ENCODE measurements at regions not wholly inside any gene's neighbourhood (a gene's known extent, or its start where the extent isn't known, plus 50 kb on each side); places are given as distances from the start of the nearest gene placed in this dataset.

GRCh38 chr14:103220982-103221641 is 97.9 kb downstream of the TNFAIP2 start:
- no peak for DNase-seq (ENCODE audit: low spot score)
- peak overlapping the region; percentile 21 to 36 for H3K4me3 ChIP-seq
- 53% methylated on average over 26 of the region's 30 CpGs for WGBS

GRCh38 chr14:103221781-103222358 is 98.6 kb downstream of the TNFAIP2 start:
- no peak overlapping the region for H3K4me3 ChIP-seq
- 90% methylated on average over 13 of the region's 13 CpGs for WGBS
- H3K27ac ChIP-seq, result no peak overlapping the region
- intact Hi-C loops (cut with DNase I), result no loop called here
- no peaks in the 10 kb centered on the region for H3K9me3 ChIP-seq
- H3K36me3 ChIP-seq, result no peaks in the 10 kb centered on the region
- H3K27me3 ChIP-seq (replicated peaks; ENCODE audit: insufficient read depth), result no peaks in the 10 kb centered on the region
- no peak for DNase-seq (ENCODE audit: low spot score)
- no peaks in the 10 kb centered on the region for H3K4me1 ChIP-seq (replicated peaks)
- TF ChIP-seq POLR2A (IDR thresholded peaks at IDR 0.05) (no peak), CTCF (IDR thresholded peaks at IDR 0.05) (no peak), POLR2AphosphoS5 (IDR thresholded peaks at IDR 0.05) (no peak)

More at GRCh38 chr14:103220982-103221641, 97.9 kb downstream of the TNFAIP2 start:
- TF ChIP-seq POLR2AphosphoS5 (IDR thresholded peaks at IDR 0.05), result no peak
- no peak for TF ChIP-seq CTCF (IDR thresholded peaks at IDR 0.05)
- TF ChIP-seq POLR2A (IDR thresholded peaks at IDR 0.05), result no peak
- intact Hi-C loops (cut with DNase I), result no loop called here
- Histone ChIP-seq H3K27me3 (replicated peaks; ENCODE audit: insufficient read depth) (no peaks in the 10 kb centered on the region), H3K27ac (no peak overlapping the region), H3K36me3 (no peaks in the 10 kb centered on the region), H3K9me3 (no peaks in the 10 kb centered on the region), H3K4me1 (replicated peaks) (no peaks in the 10 kb centered on the region)

- WGBS, result 95% methylated on average over 14 of the region's 15 CpGs
- H3K27me3 ChIP-seq (replicated peaks; ENCODE audit: insufficient read depth), result no peaks in the 10 kb centered on the region
- intact Hi-C loops (cut with DNase I), result no loop called here
Measured at GRCh38 chr14:103223818-103224352, 100.6 kb downstream of the TNFAIP2 start.

GRCh38 chr14:103225062-103225461 is 101.8 kb downstream of the TNFAIP2 start:
- Histone ChIP-seq H3K4me3 (no peak overlapping the region), H3K27me3 (replicated peaks; ENCODE audit: insufficient read depth) (no peaks in the 10 kb centered on the region), H3K4me1 (replicated peaks) (no peaks in the 10 kb centered on the region), H3K36me3 (no peaks in the 10 kb centered on the region), H3K27ac (no peak overlapping the region), H3K9me3 (no peaks in the 10 kb centered on the region)
- no peak for TF ChIP-seq CTCF (IDR thresholded peaks at IDR 0.05)
- 50% methylated on average over 14 of the region's 14 CpGs for WGBS
- no peak for DNase-seq (ENCODE audit: low spot score)
- intact Hi-C loops (cut with DNase I), result no loop called here

More at GRCh38 chr14:103223818-103224352, 100.6 kb downstream of the TNFAIP2 start:
- H3K4me3 ChIP-seq, result no peak overlapping the region
- H3K9me3 ChIP-seq, result no peaks in the 10 kb centered on the region
- DNase-seq (ENCODE audit: low spot score), result no peak
- no peaks in the 10 kb centered on the region for H3K36me3 ChIP-seq
- H3K4me1 ChIP-seq (replicated peaks), result no peaks in the 10 kb centered on the region
- TF ChIP-seq POLR2AphosphoS5 (IDR thresholded peaks at IDR 0.05) (no peak), CTCF (IDR thresholded peaks at IDR 0.05) (no peak), POLR2A (IDR thresholded peaks at IDR 0.05) (no peak)
- H3K27ac ChIP-seq, result no peak overlapping the region

GRCh38 chr14:103225476-103225875 is 102.2 kb downstream of the TNFAIP2 start:
- no peak overlapping the region for H3K27ac ChIP-seq
- no peaks in the 10 kb centered on the region for H3K9me3 ChIP-seq
- 27% methylated on average over 13 of the region's 13 CpGs for WGBS
- intact Hi-C loops (cut with DNase I), result no loop called here
- no peaks in the 10 kb centered on the region for H3K27me3 ChIP-seq (replicated peaks; ENCODE audit: insufficient read depth)
- TF ChIP-seq POLR2A (IDR thresholded peaks at IDR 0.05) (no peak), CTCF (IDR thresholded peaks at IDR 0.05) (no peak), POLR2AphosphoS5 (IDR thresholded peaks at IDR 0.05) (no peak)
- H3K4me3 ChIP-seq, result no peak overlapping the region
- H3K4me1 ChIP-seq (replicated peaks), result no peaks in the 10 kb centered on the region
- DNase-seq (ENCODE audit: low spot score), result no peak
- H3K36me3 ChIP-seq, result no peaks in the 10 kb centered on the region
